ENCODE measurements at regions not wholly inside any gene's neighbourhood (a gene's known extent, or its start where the extent isn't known, plus 50 kb on each side); places are given as distances from the start of the nearest gene placed in this dataset.

- ChIA-PET POLR2A (no interaction called here), CTCF (ENCODE audit: unreplicated experiment) (no interaction called here)
- H3K4me2 ChIP-seq (ENCODE audit: low read length), result no peak overlapping the region
- TF ChIP-seq CTCF (conservative IDR thresholded peaks at IDR 0.05; ENCODE audit: low read length) (no peak), EZH2phosphoT487 (IDR thresholded peaks at IDR 0.05; ENCODE audit: borderline replicate concordance, low read depth, low read length) (no peak)
- no peaks in the 10 kb centered on the region for H3K79me2 ChIP-seq (ENCODE audit: insufficient read depth, low read depth, low read length)
- no peaks in the 10 kb centered on the region for H3K36me3 ChIP-seq (ENCODE audit: insufficient read depth, low read length)
- H3K4me1 ChIP-seq (ENCODE audit: insufficient read depth, low read length, poor library complexity, severe bottlenecking), result no peaks in the 10 kb centered on the region
- intact Hi-C loops (cut with micrococcal nuclease; ENCODE audit: unreplicated experiment), result no loop called here
- H3K4me3 ChIP-seq (ENCODE audit: low read depth, low read length, poor library complexity, severe bottlenecking), result no peak overlapping the region
- DNase-seq (ENCODE audit: low spot score), result no peak
- no peaks in the 10 kb centered on the region for H3K9me3 ChIP-seq (ENCODE audit: low read length)
- no peak overlapping the region for H3K27ac ChIP-seq (ENCODE audit: low read depth, low read length, poor library complexity, severe bottlenecking)
- no peak overlapping the region for H2AFZ ChIP-seq (ENCODE audit: low read length)
- H3K9me2 ChIP-seq (ENCODE audit: insufficient read depth, low read length), result no peaks in the 10 kb centered on the region
- no peaks in the 10 kb centered on the region for H4K20me1 ChIP-seq (ENCODE audit: insufficient read depth, low read length)
- no TSS peak for BruUV-seq (replicated peaks)
Measured at GRCh38 chr5:167827766-167828165, 463.7 kb upstream of the WWC1 start.

- no peak overlapping the region for H3K4me3 ChIP-seq (ENCODE audit: low read depth, low read length, poor library complexity, severe bottlenecking)
- no peak for DNase-seq (ENCODE audit: low spot score)
- no peaks in the 10 kb centered on the region for H3K4me1 ChIP-seq (ENCODE audit: insufficient read depth, low read length, poor library complexity, severe bottlenecking)
- no peaks in the 10 kb centered on the region for H3K9me2 ChIP-seq (ENCODE audit: insufficient read depth, low read length)
- H3K4me2 ChIP-seq (ENCODE audit: low read length), result no peak overlapping the region
- H3K36me3 ChIP-seq (ENCODE audit: insufficient read depth, low read length), result no peaks in the 10 kb centered on the region
- H3K79me2 ChIP-seq (ENCODE audit: insufficient read depth, low read depth, low read length), result no peaks in the 10 kb centered on the region
- BruUV-seq (replicated peaks), result no TSS peak
- no peak overlapping the region for H3K27ac ChIP-seq (ENCODE audit: low read depth, low read length, poor library complexity, severe bottlenecking)
- no peaks in the 10 kb centered on the region for H4K20me1 ChIP-seq (ENCODE audit: insufficient read depth, low read length)
- intact Hi-C loops (cut with micrococcal nuclease; ENCODE audit: unreplicated experiment), result no loop called here
- POLR2A ChIA-PET, result no interaction called here
- no peak overlapping the region for H2AFZ ChIP-seq (ENCODE audit: low read length)
- no peaks in the 10 kb centered on the region for H3K9me3 ChIP-seq (ENCODE audit: low read length)
- TF ChIP-seq EZH2phosphoT487 (IDR thresholded peaks at IDR 0.05; ENCODE audit: borderline replicate concordance, low read depth, low read length) (no peak), CTCF (conservative IDR thresholded peaks at IDR 0.05; ENCODE audit: low read length) (no peak)
- CTCF ChIA-PET (ENCODE audit: unreplicated experiment), result no interaction called here
Measured at GRCh38 chr5:167831754-167832504, 459.5 kb upstream of the WWC1 start.

- no peaks in the 10 kb centered on the region for H3K4me1 ChIP-seq (ENCODE audit: insufficient read depth, low read length, poor library complexity, severe bottlenecking)
- ChIA-PET CTCF (ENCODE audit: unreplicated experiment) (no interaction called here), POLR2A (no interaction called here)
- intact Hi-C loops (cut with micrococcal nuclease; ENCODE audit: unreplicated experiment), result no loop called here
- no peaks in the 10 kb centered on the region for H3K9me2 ChIP-seq (ENCODE audit: insufficient read depth, low read length)
- no peak overlapping the region for H3K4me2 ChIP-seq (ENCODE audit: low read length)
- no peak overlapping the region for H2AFZ ChIP-seq (ENCODE audit: low read length)
- H4K20me1 ChIP-seq (ENCODE audit: insufficient read depth, low read length), result no peaks in the 10 kb centered on the region
- no peak overlapping the region for H3K4me3 ChIP-seq (ENCODE audit: low read depth, low read length, poor library complexity, severe bottlenecking)
- H3K27ac ChIP-seq (ENCODE audit: low read depth, low read length, poor library complexity, severe bottlenecking), result no peak overlapping the region
- no peak for DNase-seq (ENCODE audit: low spot score)
- H3K9me3 ChIP-seq (ENCODE audit: low read length), result no peaks in the 10 kb centered on the region
- no peaks in the 10 kb centered on the region for H3K79me2 ChIP-seq (ENCODE audit: insufficient read depth, low read depth, low read length)
- TF ChIP-seq EZH2phosphoT487 (IDR thresholded peaks at IDR 0.05; ENCODE audit: borderline replicate concordance, low read depth, low read length), result no peak
- no peak for TF ChIP-seq CTCF (conservative IDR thresholded peaks at IDR 0.05; ENCODE audit: low read length)
- BruUV-seq (replicated peaks), result no TSS peak
- H3K36me3 ChIP-seq (ENCODE audit: insufficient read depth, low read length), result no peaks in the 10 kb centered on the region
Measured at GRCh38 chr5:167832609-167833008, 458.8 kb upstream of the WWC1 start.
